Parathyroid adenoma (tissue), 2 donors: ENCODE measurements at regions not wholly inside any gene's neighbourhood (a gene's known extent, or its start where the extent isn't known, plus 50 kb on each side); places are given as distances from the start of the nearest gene placed in this dataset.
"Not testable (repeated sequence)": the region's sequence is repeated elsewhere in the genome, so short reads cannot be mapped to it uniquely, and the experiment has no call there.

Experiments used
- H2AFZ ChIP-seq: fragments of 300-600 bp; sonication (generic); one replicate; pipeline ENCODE4 v1.7.0; 2017; ENCODE audit warnings: antibody characterized with exemption, mild to moderate bottlenecking
- H3K27ac ChIP-seq: fragments of 300-600 bp; sonication (generic); one replicate; pipeline ENCODE4 v1.7.0; 2017
- H3K27me3 ChIP-seq: fragments of 300-600 bp; sonication (generic); one replicate; pipeline ENCODE4 v1.7.0; 2017; ENCODE audit warnings: low read length; ENCODE audit not compliant: control insufficient read depth, insufficient read depth
- H3K36me3 ChIP-seq: fragments of 300-600 bp; sonication (generic); one replicate; pipeline ENCODE4 v1.7.0; 2017; ENCODE audit warnings: low read length; ENCODE audit not compliant: control insufficient read depth, insufficient read depth
- H3K4me1 ChIP-seq: fragments of 300-600 bp; sonication (generic); one replicate; pipeline ENCODE4 v1.7.0; 2017; ENCODE audit warnings: control low read depth
- H3K4me2 ChIP-seq: fragments of 300-600 bp; sonication (generic); one replicate; pipeline ENCODE4 v1.7.0; 2017; ENCODE audit warnings: low read length
- H3K4me3 ChIP-seq: fragments of 300-600 bp; sonication (generic); one replicate; pipeline ENCODE4 v1.7.0; 2017; ENCODE audit warnings: low read depth, low read length
- H3K79me2 ChIP-seq: fragments of 300-600 bp; sonication (generic); one replicate; pipeline ENCODE4 v1.7.0; 2017; ENCODE audit warnings: control low read depth
- H3K9ac ChIP-seq: fragments of 300-600 bp; sonication (generic); one replicate; pipeline ENCODE4 v1.7.0; 2017; ENCODE audit warnings: mild to moderate bottlenecking
- H3K9me3 ChIP-seq: fragments of 300-600 bp; sonication (generic); one replicate; pipeline ENCODE4 v1.7.0; 2017; ENCODE audit warnings: low read length; ENCODE audit not compliant: control insufficient read depth
- TF ChIP-seq, protein P1 (sequence below): fragments of 300-600 bp; sonication (generic); IDR thresholded peaks from one replicate; pipeline ENCODE4 v1.7.0; 2017; ENCODE audit warnings: antibody characterized with exemption, mild to moderate bottlenecking
- donor health status: primary hyperparathyroidism.

GRCh38 chr7:7002418-7003062, 176.5 kb upstream of the CCZ1B start:
- Histone ChIP-seq H3K9ac (no peak overlapping the region), H3K27ac (peak overlapping the region; percentile 24), H3K4me2 (no peak overlapping the region), H3K4me3 (no peak overlapping the region), H3K9me3 (no peaks in the 10 kb centered on the region), H2AFZ (no peak overlapping the region), H3K79me2 (peaks cover 23% of the 10 kb centered on the region), H3K4me1 (peaks cover 28% of the 10 kb centered on the region), H3K27me3 (no peaks in the 10 kb centered on the region), H3K36me3 (no peaks in the 10 kb centered on the region)
- TF ChIP-seq, protein P1, sequence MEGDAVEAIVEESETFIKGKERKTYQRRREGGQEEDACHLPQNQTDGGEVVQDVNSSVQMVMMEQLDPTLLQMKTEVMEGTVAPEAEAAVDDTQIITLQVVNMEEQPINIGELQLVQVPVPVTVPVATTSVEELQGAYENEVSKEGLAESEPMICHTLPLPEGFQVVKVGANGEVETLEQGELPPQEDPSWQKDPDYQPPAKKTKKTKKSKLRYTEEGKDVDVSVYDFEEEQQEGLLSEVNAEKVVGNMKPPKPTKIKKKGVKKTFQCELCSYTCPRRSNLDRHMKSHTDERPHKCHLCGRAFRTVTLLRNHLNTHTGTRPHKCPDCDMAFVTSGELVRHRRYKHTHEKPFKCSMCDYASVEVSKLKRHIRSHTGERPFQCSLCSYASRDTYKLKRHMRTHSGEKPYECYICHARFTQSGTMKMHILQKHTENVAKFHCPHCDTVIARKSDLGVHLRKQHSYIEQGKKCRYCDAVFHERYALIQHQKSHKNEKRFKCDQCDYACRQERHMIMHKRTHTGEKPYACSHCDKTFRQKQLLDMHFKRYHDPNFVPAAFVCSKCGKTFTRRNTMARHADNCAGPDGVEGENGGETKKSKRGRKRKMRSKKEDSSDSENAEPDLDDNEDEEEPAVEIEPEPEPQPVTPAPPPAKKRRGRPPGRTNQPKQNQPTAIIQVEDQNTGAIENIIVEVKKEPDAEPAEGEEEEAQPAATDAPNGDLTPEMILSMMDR: no peak

- H3K4me2 ChIP-seq: no peak overlapping the region
- H3K4me3 ChIP-seq: no peak overlapping the region
- H3K9me3 ChIP-seq: no peaks in the 10 kb centered on the region
- H3K27me3 ChIP-seq: no peaks in the 10 kb centered on the region
- TF ChIP-seq, protein P1: no peak
- H3K27ac ChIP-seq: peak overlapping the region; percentile 3
- H3K4me1 ChIP-seq: peaks cover 28% of the 10 kb centered on the region
- peaks cover 14% of the 10 kb centered on the region for H3K79me2 ChIP-seq
- H3K36me3 ChIP-seq: no peaks in the 10 kb centered on the region
- no peak overlapping the region for H3K9ac ChIP-seq
- no peak overlapping the region for H2AFZ ChIP-seq
Measured at GRCh38 chr7:7005303-7005702, 177.0 kb upstream of the C1GALT1 start.

DNA sequence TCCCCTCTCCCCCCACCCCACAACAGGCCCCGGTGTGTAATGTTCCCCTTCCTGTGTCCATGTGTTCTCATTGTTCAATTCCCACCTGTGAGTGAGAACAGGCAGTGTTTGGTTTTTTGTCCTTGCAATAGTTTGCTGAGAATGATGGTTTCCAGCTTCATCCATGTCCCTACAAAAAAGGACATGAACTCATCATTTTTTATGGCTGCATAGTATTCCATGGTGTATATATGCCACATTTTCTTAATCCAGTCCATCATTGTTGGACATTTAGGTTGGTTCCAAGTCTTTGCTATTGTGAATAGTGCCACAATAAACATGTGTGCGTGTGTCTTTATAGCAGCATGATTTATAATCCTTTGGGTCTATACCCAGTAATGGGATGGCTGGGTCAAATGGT, 176.4 kb upstream of the C1GALT1 start:
- H3K4me1 ChIP-seq: peaks cover 27% of the 10 kb centered on the region
- not testable (repeated sequence) for H3K9me3 ChIP-seq, H3K4me2 ChIP-seq, H3K36me3 ChIP-seq, H3K27ac ChIP-seq, H2AFZ ChIP-seq, H3K27me3 ChIP-seq, H3K9ac ChIP-seq, H3K4me3 ChIP-seq
- peaks cover 17% of the 10 kb centered on the region for H3K79me2 ChIP-seq

DNA sequence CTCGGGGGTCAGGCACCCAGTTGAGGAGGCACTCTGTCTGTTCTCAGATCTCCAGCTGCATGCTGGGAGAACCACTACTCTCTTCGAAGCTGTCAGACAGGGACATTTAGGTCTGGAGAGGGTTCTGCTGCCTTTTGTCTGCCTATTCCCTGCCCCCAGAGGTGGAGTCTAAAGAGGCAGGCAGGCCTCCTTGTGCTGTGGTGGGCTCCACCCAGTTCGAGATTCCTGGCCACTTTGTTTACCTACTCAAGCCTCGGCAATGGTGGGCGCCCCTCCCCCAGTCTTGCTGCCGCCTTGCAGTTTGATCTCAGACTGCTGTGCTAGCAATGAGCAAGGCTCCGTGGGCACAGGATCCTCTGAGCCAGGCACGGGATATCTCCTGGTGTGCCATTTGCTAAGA, 171.1 kb upstream of the C1GALT1 start:
- peak overlapping the region; percentile 97 for H3K27ac ChIP-seq
- not testable (repeated sequence) for H3K27me3 ChIP-seq, H3K36me3 ChIP-seq, H3K79me2 ChIP-seq, H3K9ac ChIP-seq, H3K9me3 ChIP-seq
- peaks cover 49% of the 10 kb centered on the region for H3K4me1 ChIP-seq
- H3K4me3 ChIP-seq: peak overlapping the region; percentile 34
- H2AFZ ChIP-seq: peak overlapping the region; percentile 67
- H3K4me2 ChIP-seq: peak overlapping the region; percentile 59

DNA sequence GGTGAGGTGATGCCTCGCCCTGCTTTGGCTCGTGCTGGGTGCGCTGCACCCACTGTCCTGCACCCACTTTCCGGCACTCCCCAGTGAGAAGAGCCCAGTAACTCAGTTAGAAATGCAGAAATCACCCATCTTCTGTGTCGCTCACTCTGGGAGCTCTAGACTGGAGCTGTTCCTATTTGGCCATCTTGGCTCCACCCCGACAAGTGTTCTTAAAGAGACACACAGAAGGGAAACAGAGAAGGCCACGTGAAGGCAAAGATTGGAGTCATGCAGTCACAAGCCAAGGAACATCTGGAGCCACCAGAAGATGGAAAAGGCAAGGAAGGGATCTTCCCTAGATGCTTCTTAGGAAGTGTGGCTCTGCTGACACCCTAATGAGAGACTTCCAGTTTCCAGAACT, 170.6 kb upstream of the C1GALT1 start:
- Histone ChIP-seq H3K27ac (peak overlapping the region; percentile 97), H3K4me3 (peak overlapping the region; percentile 34), H3K4me1 (peaks cover 52% of the 10 kb centered on the region), H2AFZ (peak overlapping the region; percentile 67), H3K4me2 (peak overlapping the region; percentile 59)
- H3K79me2 ChIP-seq, H3K9me3 ChIP-seq, H3K9ac ChIP-seq, H3K27me3 ChIP-seq, H3K36me3 ChIP-seq: not testable (repeated sequence)

DNA sequence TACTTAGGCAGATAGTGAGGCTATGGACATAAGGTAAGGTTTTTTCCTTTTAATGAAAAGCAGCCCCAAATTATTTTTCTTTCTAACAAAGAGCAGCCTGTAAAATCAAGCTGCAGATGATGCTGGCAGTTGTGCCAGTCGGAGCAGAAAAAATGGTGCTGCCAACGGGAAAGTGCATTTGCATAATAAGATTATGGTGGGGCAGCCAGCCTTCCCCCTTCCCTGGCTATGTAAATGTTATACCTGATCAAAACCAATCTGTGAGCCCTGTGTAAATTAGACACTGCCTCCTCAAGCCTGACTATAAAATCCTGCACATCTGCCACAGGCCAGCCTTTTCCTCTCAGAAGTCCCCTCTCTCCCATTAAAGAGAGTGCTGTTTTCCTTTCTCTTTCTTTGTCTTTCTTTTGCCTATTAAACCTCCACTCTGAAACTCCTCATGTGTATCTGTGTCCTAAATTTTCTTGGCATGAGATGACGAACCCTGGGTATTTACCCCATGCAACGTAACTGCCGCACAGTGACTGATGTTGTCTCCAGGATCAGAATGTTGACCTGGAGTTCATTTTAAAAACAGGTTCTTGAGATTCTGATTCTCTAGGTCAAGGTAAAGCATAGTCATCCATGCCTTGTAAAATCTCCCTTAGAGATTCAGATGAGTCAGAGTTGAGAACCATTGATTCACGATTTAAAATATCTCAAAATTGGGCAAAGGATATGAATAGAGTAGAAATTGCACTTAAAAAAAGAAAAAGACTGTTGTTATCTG, 167.3 kb upstream of the C1GALT1 start:
- H3K27me3 ChIP-seq: no peaks in the 10 kb centered on the region
- TF ChIP-seq, protein P1: no peak
- H3K36me3 ChIP-seq: no peaks in the 10 kb centered on the region
- H3K4me3 ChIP-seq: peak overlapping the region; percentile 3
- no peaks in the 10 kb centered on the region for H3K9me3 ChIP-seq
- H3K27ac ChIP-seq: peak overlapping the region; percentile 97
- peak overlapping the region; percentile 52 for H3K4me2 ChIP-seq
- peaks cover 3% of the 10 kb centered on the region for H3K79me2 ChIP-seq
- peaks cover 75% of the 10 kb centered on the region for H3K4me1 ChIP-seq
- peak overlapping the region; percentile 33 for H2AFZ ChIP-seq
- H3K9ac ChIP-seq: no peak overlapping the region
